H9 (cell line): ENCODE measurements at regions not wholly inside any gene's neighbourhood (a gene's known extent, or its start where the extent isn't known, plus 50 kb on each side); places are given as distances from the start of the nearest gene placed in this dataset.

Experiments
- DNase-seq: peaks from one replicate; pipeline ENCODE4 v3.0.0-alpha.2; 2017
- H2AFZ ChIP-seq: one replicate; pipeline ENCODE4 v1.6.1; 2013; ENCODE audit warnings: mild to moderate bottlenecking, low read length, control low read depth, moderate library complexity
- H2AK5ac ChIP-seq: 2 replicates; pipeline ENCODE4 v1.6.1; 2013; ENCODE audit warnings: low read length, control low read depth, mixed read lengths; ENCODE audit not compliant: insufficient read length
- H2BK120ac ChIP-seq: one replicate; pipeline ENCODE4 v1.6.1; 2013; ENCODE audit warnings: low read depth, mild to moderate bottlenecking, low read length, control low read depth, inconsistent platforms; ENCODE audit not compliant: poor library complexity, severe bottlenecking
- H2BK12ac ChIP-seq: 2 replicates; pipeline ENCODE4 v1.6.1; 2013; ENCODE audit warnings: low read length, control low read depth, mixed read lengths, low read depth; ENCODE audit not compliant: insufficient read length
- H2BK15ac ChIP-seq: 2 replicates; pipeline ENCODE4 v1.6.1; 2013; ENCODE audit warnings: low read depth, low read length, control low read depth
- H2BK20ac ChIP-seq: one replicate; pipeline ENCODE4 v1.6.1; 2013; ENCODE audit warnings: low read depth, mild to moderate bottlenecking, low read length, control low read depth, inconsistent platforms; ENCODE audit not compliant: poor library complexity, severe bottlenecking
- H2BK5ac ChIP-seq: 2 replicates; pipeline ENCODE4 v1.6.1; 2013; ENCODE audit warnings: low read length, control low read depth, mixed read lengths; ENCODE audit not compliant: insufficient read length
- H3K14ac ChIP-seq: 2 replicates; pipeline ENCODE4 v1.6.1; 2013; ENCODE audit warnings: low read length, control low read depth; ENCODE audit not compliant: insufficient read depth
- H3K18ac ChIP-seq: 2 replicates; pipeline ENCODE4 v1.6.1; 2013; ENCODE audit warnings: low read depth, mild to moderate bottlenecking, mixed read lengths, low read length, control low read depth; ENCODE audit not compliant: insufficient read length
- H3K23ac ChIP-seq: 2 replicates; pipeline ENCODE4 v1.6.1; 2013; ENCODE audit warnings: low read length, control low read depth, mixed read lengths, low read depth; ENCODE audit not compliant: insufficient read length
- H3K23me2 ChIP-seq: 2 replicates; pipeline ENCODE4 v1.6.1; 2013; ENCODE audit warnings: low read depth, mild to moderate bottlenecking, mixed read lengths, low read length, control low read depth; ENCODE audit not compliant: insufficient read length, poor library complexity, severe bottlenecking
- H3K27ac ChIP-seq: 2 replicates; pipeline ENCODE4 v1.5.1; 2013; ENCODE audit warnings: low read length, control low read depth, mixed read lengths, low read depth; ENCODE audit not compliant: insufficient read length
- H3K27me3 ChIP-seq: 2 replicates; pipeline ENCODE4 v1.6.1; 2013; ENCODE audit warnings: low read length, control low read depth, inconsistent platforms; ENCODE audit not compliant: insufficient read depth
- H3K4ac ChIP-seq: 2 replicates; pipeline ENCODE4 v1.6.1; 2013; ENCODE audit warnings: low read depth, mild to moderate bottlenecking, control low read depth, inconsistent platforms, low read length, moderate library complexity
- H3K4me1 ChIP-seq: 2 replicates; pipeline ENCODE4 v1.6.1; 2013; ENCODE audit warnings: low read length, control low read depth, inconsistent platforms; ENCODE audit not compliant: insufficient read depth
- H3K4me2 ChIP-seq: 2 replicates; pipeline ENCODE4 v1.6.1; 2013; ENCODE audit warnings: low read length, control low read depth, mixed read lengths; ENCODE audit not compliant: insufficient read length, insufficient read depth
- H3K56ac ChIP-seq: 2 replicates; pipeline ENCODE4 v1.6.1; 2013; ENCODE audit warnings: low read depth, mild to moderate bottlenecking, mixed read lengths, low read length, control low read depth; ENCODE audit not compliant: insufficient read length
- H3K79me1 ChIP-seq: 2 replicates; pipeline ENCODE4 v1.6.1; 2013; ENCODE audit warnings: low read depth, mild to moderate bottlenecking, moderate library complexity, low read length, control low read depth, inconsistent platforms; ENCODE audit not compliant: insufficient read depth, poor library complexity, severe bottlenecking
- H3K79me2 ChIP-seq: 2 replicates; pipeline ENCODE4 v1.6.1; 2013; ENCODE audit warnings: low read length, control low read depth, inconsistent platforms; ENCODE audit not compliant: insufficient read depth
- H3K9ac ChIP-seq: 2 replicates; pipeline ENCODE4 v1.6.1; 2013; ENCODE audit warnings: low read length, control low read depth, mixed read lengths; ENCODE audit not compliant: insufficient read length; ENCODE audit errors: extremely low read depth
- H3K9me3 ChIP-seq: one replicate; pipeline ENCODE4 v1.6.1; 2013; ENCODE audit warnings: low read depth, low read length, inconsistent platforms; ENCODE audit not compliant: control insufficient read depth
- H3T11ph ChIP-seq: one replicate; pipeline ENCODE4 v1.6.1; 2013; ENCODE audit warnings: mild to moderate bottlenecking, low read length, control low read depth, inconsistent platforms
- H4K20me1 ChIP-seq: one replicate; pipeline ENCODE4 v1.6.1; 2013; ENCODE audit not compliant: control insufficient read depth, insufficient read length, insufficient read depth
- H4K5ac ChIP-seq: 2 replicates; pipeline ENCODE4 v1.6.1; 2013; ENCODE audit warnings: low read depth, mild to moderate bottlenecking, mixed read lengths, low read length, control low read depth; ENCODE audit not compliant: insufficient read length
- H4K8ac ChIP-seq: replicated peaks from 2 replicates; pipeline ENCODE4 v1.6.1; 2013; ENCODE audit warnings: low read length, control low read depth, mixed read lengths, low read depth; ENCODE audit not compliant: insufficient read length
- H4K91ac ChIP-seq: 2 replicates; pipeline ENCODE4 v1.6.1; 2013; ENCODE audit warnings: low read depth, mild to moderate bottlenecking, moderate library complexity, mixed read lengths, low read length, control low read depth; ENCODE audit not compliant: insufficient read length
- H3K27ac Mint-ChIP-seq, 3 experiments: 2 replicates in 2 of 3; 3 replicates in 1 of 3; pipeline ENCODE4 v1.8.0; 2020 to 2021; ENCODE audit warnings: mixed read lengths in 3 of 3, mild to moderate bottlenecking in 1 of 3, moderate library complexity in 1 of 3
- H3K27me3 Mint-ChIP-seq: 2 replicates; pipeline ENCODE4 v1.8.0; 2021; ENCODE audit warnings: low read depth, mild to moderate bottlenecking, moderate library complexity, mixed read lengths
- H3K36me3 Mint-ChIP-seq, 3 experiments: 2 replicates in 2 of 3; 3 replicates in 1 of 3; pipeline ENCODE4 v1.8.0; 2020 to 2021; ENCODE audit warnings: low read depth in 3 of 3, mixed read lengths in 3 of 3; ENCODE audit not compliant: insufficient read depth in 1 of 3
- H3K4me1 Mint-ChIP-seq, 2 experiments: 2 replicates each; pipeline ENCODE4 v1.8.0; 2020; ENCODE audit warnings: mixed read lengths in 2 of 2
- H3K4me3 Mint-ChIP-seq, 2 experiments: 2 replicates in 1 of 2; 3 replicates in 1 of 2; pipeline ENCODE4 v1.8.0; 2020 to 2021; ENCODE audit warnings: mild to moderate bottlenecking in 2 of 2, mixed read lengths in 2 of 2, moderate library complexity in 1 of 2
- H3K9me3 Mint-ChIP-seq, 2 experiments: 2 replicates in 1 of 2; 3 replicates in 1 of 2; pipeline ENCODE4 v1.8.0; 2020; ENCODE audit warnings: mild to moderate bottlenecking in 2 of 2, mixed read lengths in 2 of 2, moderate library complexity in 1 of 2
- CTCF ChIP-seq: fragments of 200-600 bp; sonication (generic); conservative IDR thresholded peaks from 3 replicates; pipeline ENCODE4 v1.8.0; 2021; ENCODE audit warnings: antibody characterized with exemption, mild to moderate bottlenecking
- WGBS: extraction: QIAGEN DNeasy Blood & Tissue Kit; methylation state at CpG from one replicate; pipeline ENCODE4 v1.1.7; 2013; ENCODE audit warnings: missing lambda C conversion rate, low lambda C conversion rate, mixed read lengths; ENCODE audit not compliant: insufficient read length; ENCODE audit errors: extremely low coverage; 5-methylcytosine and 5-hydroxymethylcytosine counted together

GRCh38 chr1:99590578-99591209 lies 55.2 kb upstream of the PALMD start:
- H4K8ac ChIP-seq = no peak overlapping the region
- no peaks in the 10 kb centered on the region for H3K4me1 ChIP-seq
- no peak overlapping the region for H3K18ac ChIP-seq
- H3K4me2 ChIP-seq = no peak overlapping the region
- H3K36me3 Mint-ChIP-seq = no peaks in the 10 kb centered on the region
- no CpG with 5 or more reads among the region's 4 CpGs for WGBS
- H3K79me2 ChIP-seq = no peaks in the 10 kb centered on the region
- H3K23me2 ChIP-seq = no peaks in the 10 kb centered on the region
- H3K14ac ChIP-seq = no peak overlapping the region
- DNase-seq = no peak
- no peak overlapping the region for H2AK5ac ChIP-seq
- no peaks in the 10 kb centered on the region; the same call in 1 of the 2 replicates for H3K27me3 Mint-ChIP-seq
- H2BK5ac ChIP-seq = no peak overlapping the region
- H3K4me3 Mint-ChIP-seq = no peak overlapping the region
- no peak overlapping the region for H2BK20ac ChIP-seq
- no peaks in the 10 kb centered on the region for H3K9me3 ChIP-seq
- H3K27me3 ChIP-seq = no peaks in the 10 kb centered on the region
- H4K91ac ChIP-seq = no peak overlapping the region
- H2AFZ ChIP-seq = no peak overlapping the region
- H3T11ph ChIP-seq = no peak overlapping the region
- no peaks in the 10 kb centered on the region; a peak in 1 of 5 replicates for H3K9me3 Mint-ChIP-seq
- peaks cover 2 to 6% of the 10 kb centered on the region in 2 experiments for H3K4me1 Mint-ChIP-seq
- H3K9ac ChIP-seq = no peak overlapping the region
- no peak overlapping the region for H4K5ac ChIP-seq
- H3K27ac Mint-ChIP-seq = no peak overlapping the region; a peak in 2 of 7 replicates
- H4K20me1 ChIP-seq = no peaks in the 10 kb centered on the region
- H2BK120ac ChIP-seq = no peak overlapping the region
- no peak overlapping the region for H3K27ac ChIP-seq
- H3K56ac ChIP-seq = no peak overlapping the region
- H2BK12ac ChIP-seq = no peak overlapping the region
- H3K23ac ChIP-seq = no peak overlapping the region
- H3K79me1 ChIP-seq = no peaks in the 10 kb centered on the region
- no peak overlapping the region for H2BK15ac ChIP-seq
- H3K4ac ChIP-seq = no peak overlapping the region
- no peak for TF ChIP-seq CTCF
